ENCODE measurements at regions not wholly inside any gene's neighbourhood (a gene's known extent, or its start where the extent isn't known, plus 50 kb on each side); places are given as distances from the start of the nearest gene placed in this dataset.
A peak's percentile ranks its signal among the peaks of the same experiment; 100 is the strongest.

- no peak for DNase-seq (ENCODE audit: low spot score)
These were observed 369.5 kb upstream of the THBS1 start for GRCh38 chr15:39211108-39211979.

GRCh38 chr15:39213385-39213840, 367.5 kb upstream of the THBS1 start:
- peak; percentile 72 for DNase-seq (ENCODE audit: low spot score)

DNA sequence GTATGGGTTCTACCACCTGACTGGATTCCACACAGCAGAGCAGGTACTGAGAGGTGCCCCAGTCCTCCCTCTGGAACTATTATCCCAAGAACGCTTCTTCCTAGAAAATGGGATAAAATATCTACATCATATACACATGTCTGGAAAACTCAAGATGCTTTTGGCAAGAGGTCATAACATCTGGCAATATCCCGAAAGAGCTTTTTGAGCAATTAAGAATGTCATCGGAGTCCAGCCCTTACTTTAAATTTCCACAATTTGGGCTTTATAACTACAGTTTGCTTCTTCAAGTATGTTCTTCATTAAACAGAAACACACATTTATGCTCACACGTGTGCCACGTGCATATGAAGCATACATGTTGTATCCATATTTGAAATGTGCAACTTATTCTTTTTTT, 365.9 kb upstream of the THBS1 start:
- DNase-seq (ENCODE audit: low spot score), result no peak

DNA sequence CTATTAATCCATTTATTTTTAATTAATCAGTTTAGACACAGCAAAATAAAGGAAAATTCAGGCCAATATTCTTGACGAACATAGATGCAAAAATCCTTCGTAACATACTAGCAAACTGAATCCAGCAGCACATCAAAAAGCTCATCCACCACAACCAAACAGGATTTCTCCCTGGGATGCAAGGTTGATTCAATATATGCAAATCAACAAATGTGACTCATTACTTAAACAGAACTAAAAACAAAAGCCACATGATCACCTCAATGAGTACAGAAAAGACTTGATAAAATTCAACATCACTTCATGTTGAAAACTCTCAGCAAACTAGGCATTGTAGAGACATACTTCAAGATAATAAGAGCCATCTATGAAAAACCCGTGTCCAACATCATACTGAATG, 364.1 kb upstream of the THBS1 start:
- no peak for DNase-seq (ENCODE audit: low spot score)

GRCh38 chr15:39219608-39220007, 361.3 kb upstream of the THBS1 start:
- no peak for DNase-seq (ENCODE audit: low spot score)

- no peak for DNase-seq (ENCODE audit: low spot score)
These were observed 354.5 kb upstream of the THBS1 start for GRCh38 chr15:39226169-39226937.

GRCh38 chr15:39227001-39227400, 353.9 kb upstream of the THBS1 start:
- no peak for DNase-seq (ENCODE audit: low spot score)

DNA sequence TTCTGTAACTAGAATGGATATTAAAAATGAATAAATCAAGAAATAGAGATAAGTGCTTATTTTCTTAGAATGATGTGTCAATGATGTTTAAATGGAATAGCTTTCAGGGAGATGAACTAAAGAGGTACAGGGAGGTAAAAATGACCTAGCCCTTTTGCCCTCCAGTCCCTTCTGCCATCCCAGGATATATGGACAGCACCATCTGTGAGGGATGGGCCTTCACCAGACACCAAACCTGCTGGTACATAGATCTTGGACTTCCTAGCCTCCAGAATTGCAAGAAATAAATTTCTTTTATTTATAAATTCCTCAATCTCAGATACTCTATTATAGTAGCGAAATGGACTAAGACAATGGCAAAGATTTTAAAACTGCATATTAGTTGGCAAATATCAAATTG, 352.0 kb upstream of the THBS1 start:
- no peak for DNase-seq (ENCODE audit: low spot score)

GRCh38 chr15:39230205-39230907, 350.5 kb upstream of the THBS1 start:
- no peak for DNase-seq (ENCODE audit: low spot score)

DNA sequence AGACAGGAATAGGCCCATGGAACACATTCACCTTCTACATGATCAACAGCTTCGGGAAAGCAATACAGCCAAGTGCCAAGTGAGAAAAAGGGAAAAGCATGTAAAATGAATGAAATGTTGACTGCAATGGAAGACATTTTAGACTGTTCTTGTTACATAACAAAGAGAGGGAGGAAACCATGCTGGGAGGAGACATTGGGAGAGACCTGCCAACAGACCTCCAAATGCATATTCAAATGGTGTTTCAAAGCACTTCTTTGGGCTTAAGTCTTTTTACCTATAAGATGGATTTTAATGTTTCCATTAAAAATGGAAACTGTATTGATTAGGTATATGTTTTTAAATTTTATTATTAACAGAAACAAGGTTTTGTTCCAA, 350.0 kb upstream of the THBS1 start:
- no peak for DNase-seq (ENCODE audit: low spot score)

- no peak for DNase-seq (ENCODE audit: low spot score)
These were observed 348.4 kb upstream of the THBS1 start for GRCh38 chr15:39232512-39232911.

DNA sequence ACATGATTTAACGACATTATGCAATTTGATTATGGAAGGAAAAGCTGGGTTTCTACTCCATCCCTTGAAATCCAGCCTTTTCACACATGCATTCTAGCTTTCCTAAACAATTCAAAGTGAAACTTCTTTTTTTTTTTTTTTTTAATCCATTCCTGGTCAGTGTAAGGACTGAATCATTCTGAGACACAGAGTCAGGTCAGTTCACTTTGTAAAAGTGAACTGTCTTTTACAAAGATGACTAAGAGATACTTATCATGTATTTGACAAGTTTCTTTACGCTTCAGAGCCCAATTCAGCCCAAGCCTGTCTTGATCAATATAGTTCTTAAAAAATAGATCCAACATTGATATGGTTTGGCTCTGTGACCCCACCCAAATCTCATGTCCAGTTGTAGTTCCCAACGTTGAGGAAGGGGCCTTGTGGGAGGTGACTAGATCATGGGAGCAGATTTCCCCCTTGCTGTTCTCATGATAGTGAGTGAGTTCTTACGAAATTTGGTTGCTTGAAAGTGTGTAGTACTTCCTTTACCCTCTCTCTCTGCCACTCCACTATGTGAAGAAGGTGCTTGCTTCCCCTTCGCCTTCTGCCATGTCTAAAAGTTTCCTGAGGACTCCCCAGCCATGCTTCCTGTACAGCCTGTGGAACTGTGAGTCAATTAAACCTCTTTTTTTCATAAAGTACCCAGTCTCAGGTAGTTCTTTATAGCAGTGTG, 345.6 kb upstream of the THBS1 start:
- DNase-seq (ENCODE audit: low spot score), result no peak

GRCh38 chr15:39236375-39236774, 344.5 kb upstream of the THBS1 start:
- DNase-seq (ENCODE audit: low spot score), result no peak

DNA sequence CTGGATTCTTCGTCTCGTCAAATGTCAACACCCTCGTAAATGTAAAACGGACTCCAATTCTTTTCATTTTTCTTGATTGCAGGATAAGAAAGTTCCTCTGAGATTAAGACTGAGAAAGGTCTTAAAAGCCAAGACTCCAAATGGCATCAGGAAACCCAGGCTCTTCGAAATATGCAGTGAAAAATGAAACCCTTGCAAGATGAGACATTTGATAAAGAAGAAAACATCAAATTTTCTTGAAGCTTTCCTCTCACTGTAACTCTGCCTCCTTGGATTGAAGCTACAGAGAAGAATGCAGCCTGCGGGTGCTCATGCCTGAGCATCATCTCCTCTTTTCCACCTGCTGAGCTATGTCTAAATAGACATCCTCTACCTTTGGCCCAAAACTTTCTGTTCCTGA, 342.4 kb upstream of the THBS1 start:
- DNase-seq (ENCODE audit: low spot score), result no peak

DNA sequence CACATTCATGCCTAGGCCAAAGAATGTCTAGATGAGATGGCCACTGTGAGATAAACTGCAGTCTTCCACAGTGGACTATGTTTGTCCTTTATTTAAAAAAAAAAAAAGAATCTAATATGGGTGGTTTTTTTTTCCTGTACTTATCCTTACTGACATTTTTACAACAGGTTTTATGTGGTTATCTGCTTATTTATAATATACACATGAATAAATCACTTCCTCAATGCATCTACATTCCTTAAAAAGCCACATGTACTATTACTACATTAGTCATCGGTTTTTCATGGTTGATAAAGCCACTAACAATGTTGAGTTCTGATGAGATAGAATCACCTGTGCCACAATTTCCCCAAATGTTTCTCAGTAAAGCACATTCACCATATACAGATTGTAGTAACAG, 341.3 kb upstream of the THBS1 start:
- DNase-seq (ENCODE audit: low spot score), result peak; percentile 75

GRCh38 chr15:39242345-39242744, 338.5 kb upstream of the THBS1 start:
- peak; percentile 4 for DNase-seq (ENCODE audit: low spot score)

DNA sequence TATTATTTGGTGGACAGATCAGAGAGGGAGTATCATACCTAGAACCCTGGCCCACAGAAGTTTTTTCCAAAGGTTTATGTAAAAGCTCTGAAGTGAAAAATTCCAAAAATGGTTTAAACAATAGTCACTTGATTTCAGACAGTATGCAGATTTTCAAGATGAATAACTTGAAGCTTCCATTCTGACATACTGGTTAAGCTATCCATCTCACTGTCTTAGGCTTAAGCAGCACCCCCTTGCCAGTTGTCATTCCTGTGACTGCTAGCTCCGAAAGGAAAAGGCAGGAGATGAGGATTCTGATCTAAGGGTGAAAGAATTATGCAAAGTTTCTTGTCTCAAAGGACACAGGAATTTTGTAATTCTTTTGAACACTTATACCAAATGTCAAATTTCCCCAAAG, 337.5 kb upstream of the THBS1 start:
- no peak for DNase-seq (ENCODE audit: low spot score)

DNA sequence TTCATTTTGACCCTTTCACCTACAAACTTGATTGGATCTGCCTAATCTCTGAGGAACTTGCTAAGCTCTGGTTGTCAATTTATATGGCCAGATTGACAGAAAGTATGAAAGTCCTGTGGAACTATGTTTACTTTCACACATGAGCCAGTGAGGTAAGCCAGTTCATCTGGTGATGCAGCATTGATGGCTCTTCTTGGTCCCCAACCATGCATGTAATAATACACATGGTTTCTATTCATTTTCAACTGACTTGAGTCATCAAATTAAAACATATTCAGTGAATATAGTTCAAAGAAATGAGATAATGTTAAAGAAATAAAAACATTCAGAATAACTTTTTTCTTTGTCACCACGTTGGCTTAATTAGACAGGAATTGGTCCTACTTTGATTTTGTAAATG, 336.1 kb upstream of the THBS1 start:
- no peak for DNase-seq (ENCODE audit: low spot score)

GRCh38 chr15:39246523-39246922, 334.4 kb upstream of the THBS1 start:
- no peak for DNase-seq (ENCODE audit: low spot score)

DNA sequence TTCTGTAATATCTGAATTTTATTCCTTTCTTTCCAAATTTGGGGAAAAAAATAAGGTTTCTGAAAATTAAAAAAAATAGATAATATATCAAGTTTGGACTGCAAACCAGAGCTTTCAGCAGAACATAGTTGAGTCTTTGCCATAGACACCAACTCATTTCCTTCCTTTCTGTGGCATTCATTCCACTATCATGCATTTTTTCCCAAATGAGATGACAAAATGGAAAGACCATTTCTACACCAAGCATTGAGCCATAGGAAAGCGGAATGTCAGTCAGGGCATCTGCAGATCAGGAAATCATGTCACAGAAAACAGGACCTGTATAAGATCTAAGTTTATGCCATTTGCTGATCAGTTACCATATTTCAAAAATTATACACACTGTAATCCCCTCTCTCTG, 333.3 kb upstream of the THBS1 start:
- DNase-seq (ENCODE audit: low spot score), result no peak

DNA sequence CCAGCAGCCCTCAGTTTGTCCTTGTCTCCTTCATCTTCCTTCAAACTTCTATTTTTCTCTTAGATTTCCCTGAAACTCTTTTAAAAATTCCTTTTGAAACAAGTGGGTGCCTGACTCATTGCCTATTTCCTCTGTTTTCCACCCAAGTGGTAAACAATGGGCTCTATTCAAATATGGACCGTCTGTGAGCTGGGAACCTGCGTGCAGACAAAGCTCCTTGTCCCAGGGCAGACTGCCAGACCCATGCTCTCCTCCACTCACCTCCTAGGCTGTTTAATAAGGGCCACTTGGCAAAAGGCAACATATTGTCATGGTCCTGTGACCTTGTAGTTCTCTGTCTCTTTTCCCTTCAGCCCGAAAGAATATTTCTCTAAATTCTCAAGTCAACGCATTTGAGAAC, 332.7 kb upstream of the THBS1 start:
- no peak for DNase-seq (ENCODE audit: low spot score)

GRCh38 chr15:39250001-39250400, 330.9 kb upstream of the THBS1 start:
- no peak for DNase-seq (ENCODE audit: low spot score)

All from SW480 (cell line).